HG03521 (cell line): ENCODE measurements at regions not wholly inside any gene's neighbourhood (a gene's known extent, or its start where the extent isn't known, plus 50 kb on each side); places are given as distances from the start of the nearest gene placed in this dataset.

ENCODE experiments used
- ATAC-seq: cut with Tn5 transposase; IDR thresholded peaks from one replicate; pipeline ENCODE4 v1.9.1; 2021; ENCODE audit warnings: mild to moderate bottlenecking, moderate library complexity; ENCODE audit not compliant: unreplicated experiment

DNA sequence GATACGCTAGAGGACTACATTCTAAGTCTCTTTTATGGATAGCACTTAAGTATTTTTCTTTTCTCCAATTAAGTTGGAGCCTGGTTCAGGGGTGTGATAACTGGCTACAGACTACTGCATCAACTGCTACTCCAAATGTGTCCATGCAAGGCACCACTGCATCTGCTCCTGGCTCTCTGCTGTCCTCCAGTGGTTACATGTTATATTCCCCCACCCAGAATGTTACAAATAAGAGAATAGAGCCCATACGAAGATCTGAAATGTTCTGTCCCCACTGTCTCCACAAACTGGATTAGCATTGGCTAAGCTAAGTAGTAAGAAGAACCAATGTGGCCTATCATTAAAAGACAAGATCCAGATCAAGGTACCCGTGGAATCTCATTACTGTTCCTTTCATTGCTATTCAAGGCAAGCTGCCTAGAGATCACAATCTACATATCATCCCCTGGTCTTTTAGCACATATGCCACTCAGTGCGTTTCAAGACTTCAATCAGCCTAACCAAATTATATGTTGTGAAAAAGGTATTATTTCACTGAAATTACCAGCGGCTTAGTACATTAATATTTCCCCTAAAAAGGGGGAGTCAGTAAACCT, 308.3 kb upstream of the SLC8A1 start:
- ATAC-seq = no peak

DNA sequence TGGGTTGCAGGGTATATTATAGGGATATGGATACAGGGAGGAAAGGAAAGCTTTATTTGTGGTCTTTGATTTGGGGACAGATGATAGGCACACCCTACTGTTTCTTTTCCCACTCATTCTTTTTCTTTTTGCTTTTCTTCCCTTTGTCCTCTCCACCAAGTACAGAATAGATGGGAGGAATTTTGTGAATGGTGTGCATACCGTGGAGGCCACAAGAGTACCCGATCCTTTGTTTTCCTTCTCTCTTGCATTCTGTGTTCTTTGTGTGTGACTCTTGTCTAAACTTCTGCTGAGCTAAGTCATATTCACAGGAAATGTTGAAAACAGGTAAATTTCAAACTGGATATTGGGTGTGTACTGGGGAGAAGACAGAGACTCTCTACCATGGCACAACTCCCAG, 321.4 kb upstream of the SLC8A1 start:
- no peak for ATAC-seq

DNA sequence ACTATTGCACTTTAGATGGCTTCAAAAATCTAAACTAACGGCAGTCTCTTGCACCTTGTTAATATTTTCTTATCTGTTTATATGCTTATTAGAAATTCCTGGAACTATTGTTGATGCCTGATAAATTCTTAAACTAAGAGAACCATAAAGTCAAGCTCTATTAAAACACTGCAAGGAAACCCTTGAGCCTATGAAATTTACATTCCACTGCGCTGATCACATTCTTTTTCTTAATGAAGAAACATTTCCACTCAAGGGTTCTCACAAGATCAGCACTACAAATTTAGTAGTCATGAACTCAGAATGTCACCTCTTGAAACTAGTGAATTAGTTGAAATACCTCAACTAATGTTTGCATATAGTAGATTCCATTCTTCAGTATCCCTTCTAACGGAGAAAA, 331.8 kb upstream of the SLC8A1 start:
- no peak for ATAC-seq

DNA sequence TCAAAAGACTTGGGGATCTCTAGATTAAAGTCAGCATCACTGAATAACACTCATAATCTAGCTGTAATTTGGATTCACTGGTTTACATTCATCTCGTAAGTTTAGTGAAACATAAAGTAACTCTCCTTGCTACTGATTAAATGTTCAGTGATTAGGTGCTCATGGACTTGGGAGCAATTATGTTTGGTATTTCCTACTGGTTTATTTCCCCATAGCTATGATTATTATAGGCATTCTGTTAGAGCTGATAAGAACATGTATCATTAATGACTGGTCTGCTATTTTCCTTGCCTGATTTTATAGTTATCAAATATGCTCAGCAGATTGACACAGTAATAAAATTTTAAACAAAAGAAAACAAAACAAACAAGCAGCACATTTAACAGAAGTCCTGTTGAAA, 334.7 kb upstream of the SLC8A1 start:
- no peak for ATAC-seq

GRCh38 chr2:40797120-40797519, 345.2 kb upstream of the SLC8A1 start:
- ATAC-seq = no peak

DNA sequence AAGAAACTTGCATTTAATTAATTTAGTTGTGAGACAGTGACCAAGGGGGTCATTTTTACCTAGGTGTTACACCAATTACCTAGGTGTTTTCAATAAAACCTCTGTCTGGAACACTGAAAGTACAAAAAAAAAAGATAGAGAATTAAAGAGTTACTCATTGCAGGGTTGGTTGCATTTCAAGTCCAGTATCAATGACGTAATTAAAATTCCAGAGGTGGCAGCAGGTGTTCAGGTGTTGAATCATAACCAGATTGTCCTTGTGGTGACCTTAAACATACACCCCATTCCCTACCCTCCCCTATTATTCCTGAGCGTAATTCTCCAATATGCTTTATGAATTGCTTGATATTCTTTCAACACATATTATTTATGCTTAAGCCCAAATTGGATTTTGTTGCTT, 352.0 kb upstream of the SLC8A1 start:
- no peak for ATAC-seq

- ATAC-seq = no peak
Measured at GRCh38 chr2:40809156-40809555, 357.3 kb upstream of the SLC8A1 start.

GRCh38 chr2:40814616-40815015, 362.7 kb upstream of the SLC8A1 start:
- no peak for ATAC-seq

DNA sequence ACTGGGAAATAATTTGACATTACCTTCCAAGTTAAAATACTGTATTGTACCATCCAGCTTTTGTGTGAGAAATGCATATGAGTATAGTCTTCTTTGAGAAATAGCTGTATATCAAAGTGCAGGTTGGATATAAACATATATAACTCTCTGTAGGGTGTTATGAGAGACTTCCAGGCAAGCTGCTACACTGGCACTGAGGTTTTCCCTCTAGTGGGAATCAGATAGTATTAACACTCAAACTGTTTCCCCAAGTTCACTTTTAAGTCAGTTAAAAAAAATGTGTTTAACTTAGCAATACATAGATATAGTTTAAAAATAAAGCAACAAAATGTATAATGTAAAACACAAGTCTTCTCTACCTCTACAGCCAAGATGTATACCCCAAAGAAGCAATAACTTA, 368.4 kb upstream of the SLC8A1 start:
- ATAC-seq = no peak

GRCh38 chr2:40823478-40823877, 371.6 kb upstream of the SLC8A1 start:
- ATAC-seq = no peak

GRCh38 chr2:40824278-40824677, 372.4 kb upstream of the SLC8A1 start:
- no peak for ATAC-seq

DNA sequence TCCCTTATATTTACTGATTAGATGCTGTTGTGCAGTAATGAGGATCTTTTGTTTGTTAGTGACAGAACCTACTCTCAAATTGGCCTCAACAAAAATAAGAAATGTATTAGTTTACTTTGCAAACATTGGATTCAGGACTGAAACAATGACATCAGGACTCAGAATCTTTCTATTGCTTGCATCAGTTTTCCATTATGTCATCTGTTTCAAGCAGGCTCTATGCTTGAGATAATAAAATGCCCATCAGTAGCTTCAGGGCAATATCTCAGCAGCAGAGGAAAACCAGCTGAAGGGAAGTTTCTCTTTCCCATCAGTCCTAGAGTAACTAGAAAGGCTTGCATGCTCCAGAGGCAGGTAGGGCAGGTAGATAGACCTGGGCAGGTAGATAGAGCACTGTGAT, 375.5 kb upstream of the SLC8A1 start:
- no peak for ATAC-seq

- no peak for ATAC-seq
Measured at GRCh38 chr2:40831321-40831873, 379.5 kb upstream of the SLC8A1 start.

DNA sequence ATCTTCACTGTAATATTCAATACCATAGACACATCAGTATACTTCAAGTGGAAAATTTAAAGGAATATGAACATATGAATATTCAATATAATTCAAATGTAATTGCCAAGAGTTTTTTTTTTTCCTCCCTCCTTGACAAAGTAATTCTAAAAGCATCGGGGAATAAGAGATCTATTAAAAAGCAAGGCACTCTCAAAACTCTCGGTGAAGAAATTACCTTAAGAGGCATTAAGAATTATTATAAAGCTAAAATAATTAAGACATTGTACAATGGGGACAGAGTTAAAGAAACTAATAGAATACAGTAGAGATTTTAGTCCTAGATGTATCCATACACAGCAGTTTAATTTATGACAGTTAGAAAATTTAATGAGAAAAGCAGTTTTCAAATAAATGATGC, 390.0 kb upstream of the SLC8A1 start:
- ATAC-seq = no peak

DNA sequence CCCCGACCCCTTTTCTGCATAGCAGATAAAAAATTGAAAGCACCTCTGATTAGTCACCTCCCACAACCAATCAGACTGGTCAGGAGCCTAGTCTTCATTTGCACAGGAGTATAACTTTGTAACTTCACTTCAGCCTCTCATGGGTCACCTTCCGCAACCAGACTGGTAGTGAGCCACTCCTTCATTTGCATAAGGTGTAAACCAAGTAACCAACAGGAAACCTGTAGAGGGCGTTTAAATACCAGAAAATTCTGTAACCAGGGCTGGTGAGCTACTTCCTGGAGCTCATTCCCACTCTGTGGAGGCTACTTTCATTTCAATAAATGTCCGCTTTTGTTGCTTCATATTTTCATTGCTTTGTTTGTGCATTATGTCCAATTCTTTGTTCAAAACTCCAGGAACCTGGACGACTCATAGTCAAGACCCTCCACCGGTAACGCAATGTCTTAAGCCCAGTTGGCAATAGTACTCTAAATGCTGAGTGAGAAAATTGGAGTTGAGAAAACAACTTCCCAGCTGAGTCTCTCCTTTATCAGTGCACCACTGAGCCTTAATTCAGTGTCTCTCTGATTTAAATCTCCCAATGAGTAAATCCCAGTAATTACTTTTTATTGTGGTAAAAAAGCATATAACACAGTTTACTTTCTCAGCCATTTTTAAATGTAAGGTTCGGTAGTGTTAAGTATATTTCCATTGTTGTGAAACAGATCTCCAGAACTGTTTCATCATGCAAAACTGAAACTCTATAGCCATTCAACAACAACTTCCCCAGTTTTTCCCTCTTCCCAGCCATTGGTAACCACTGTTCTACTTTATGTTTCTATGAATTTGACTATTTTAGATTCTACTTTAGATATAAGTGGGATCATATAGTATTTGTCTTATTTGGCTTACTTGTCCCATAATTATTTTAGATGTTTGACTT, 392.7 kb upstream of the SLC8A1 start:
- no peak for ATAC-seq

GRCh38 chr2:40851661-40852060, 399.8 kb upstream of the SLC8A1 start:
- no peak for ATAC-seq

DNA sequence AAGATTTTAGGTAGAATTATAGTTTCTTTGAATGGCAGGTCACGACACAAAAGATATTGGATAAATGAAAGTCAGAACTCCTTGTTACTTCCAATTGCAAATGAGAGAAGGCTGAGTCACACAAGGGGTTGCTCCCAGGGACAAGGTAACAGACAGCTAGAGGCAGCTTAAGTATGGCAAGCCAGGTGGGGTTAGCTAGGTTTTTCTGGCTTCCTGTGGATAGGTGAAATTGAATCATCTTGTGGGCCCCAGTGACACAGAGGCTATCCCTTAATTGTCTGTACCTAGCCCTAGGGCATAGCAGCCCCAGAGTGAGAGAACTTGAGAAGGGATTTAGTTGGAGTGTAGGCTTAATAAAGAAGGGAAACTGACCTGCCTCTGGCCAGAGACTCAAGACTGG, 407.7 kb upstream of the SLC8A1 start:
- ATAC-seq = no peak

GRCh38 chr2:40867829-40868228, 415.9 kb upstream of the SLC8A1 start:
- ATAC-seq = no peak

DNA sequence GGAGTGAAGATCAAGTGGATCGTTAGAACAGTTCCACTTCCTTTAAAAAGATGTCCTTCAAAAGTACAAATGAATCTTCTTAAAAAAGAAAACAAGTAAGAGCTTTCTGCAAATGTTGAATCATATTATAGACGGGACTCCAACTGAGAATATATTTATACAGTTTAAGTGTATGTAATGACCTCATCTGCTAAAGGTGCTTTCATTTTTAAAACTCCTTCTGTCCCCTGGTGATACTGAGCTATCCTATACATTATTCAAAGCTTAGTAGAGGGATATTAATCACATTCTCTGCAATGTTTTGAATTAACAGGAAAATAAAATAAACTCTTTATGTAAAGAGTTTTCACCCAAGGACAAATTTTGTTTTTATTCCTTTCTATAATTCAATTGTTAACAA, 420.7 kb upstream of the SLC8A1 start:
- ATAC-seq = no peak

DNA sequence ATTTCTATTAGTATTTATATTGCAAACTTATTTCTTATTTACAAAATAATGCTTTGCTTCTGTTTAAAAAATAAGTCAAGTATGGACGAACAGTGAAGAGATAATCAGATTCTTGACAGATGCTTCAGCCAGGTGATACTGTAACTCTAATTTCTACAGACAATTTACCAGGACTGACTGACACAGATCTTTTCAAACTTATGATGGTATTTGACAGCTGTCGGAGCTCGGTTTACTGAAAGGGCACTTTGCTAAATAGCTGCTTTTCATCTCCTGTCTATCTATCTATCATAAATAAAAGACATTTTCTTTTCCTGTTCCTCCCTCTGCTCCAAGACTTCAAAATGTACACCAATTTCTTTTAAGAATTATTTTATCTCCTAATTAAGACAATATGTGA, 422.5 kb upstream of the SLC8A1 start:
- ATAC-seq = no peak

GRCh38 chr2:40877734-40878288, 425.9 kb upstream of the SLC8A1 start:
- ATAC-seq = no peak

DNA sequence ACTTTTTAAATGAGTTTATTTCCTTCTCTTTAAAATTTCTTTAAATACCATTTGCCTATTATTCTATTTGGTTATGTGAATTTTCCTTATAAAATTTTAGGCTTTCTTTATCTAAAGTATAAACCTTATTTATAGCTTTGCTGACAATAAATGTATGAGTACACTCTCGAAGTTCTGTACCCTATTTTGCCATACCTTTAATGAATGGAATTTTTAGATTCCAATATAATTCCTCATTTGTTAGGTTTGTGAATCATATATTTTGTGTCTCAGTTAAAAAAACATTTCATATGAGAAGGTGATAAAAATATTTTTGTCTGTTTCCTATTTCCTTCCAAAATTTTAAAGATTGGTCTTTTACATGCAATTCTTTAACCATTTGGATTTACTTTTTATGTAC, 427.4 kb upstream of the SLC8A1 start:
- ATAC-seq = no peak
